Right lobe of liver (tissue), 6 donors: ENCODE measurements at regions not wholly inside any gene's neighbourhood (a gene's known extent, or its start where the extent isn't known, plus 50 kb on each side); places are given as distances from the start of the nearest gene placed in this dataset.

Experiments used
- ATAC-seq, 4 donors: fragments of 200-7000 bp; cut with Tn5 transposase; one replicate each; pipeline ENCODE4 v1.9.1; 2020; ENCODE audit warnings: mild to moderate bottlenecking in 4 of 4, moderate library complexity in 4 of 4
- DNase-seq, 3 donors: peaks; one replicate each; pipeline ENCODE4 v3.0.0-alpha.2; 2020
- H3K27ac ChIP-seq, 3 donors: fragments of 200-600 bp; one replicate each; pipeline ENCODE4 v1.8.0; 2022
- H3K27me3 ChIP-seq, 2 donors: fragments of 200-600 bp; one replicate each; pipeline ENCODE4 v1.8.0; 2022
- H3K36me3 ChIP-seq, 4 donors: fragments of 200-600 bp; sonication (generic) in 1 of 4; one replicate each; pipeline versions ENCODE4 v1.5.1 to v1.8.0; 2017 to 2022; ENCODE audit warnings: control low read depth in 1 of 4
- H3K4me1 ChIP-seq, 4 donors: fragments of 200-600 bp; sonication (generic) in 1 of 4; one replicate each; pipeline versions ENCODE4 v1.5.1 to v1.8.0; 2017 to 2022; ENCODE audit warnings: control low read depth in 1 of 4
- H3K4me3 ChIP-seq, 3 donors: fragments of 200-600 bp; one replicate each; pipeline ENCODE4 v1.8.0; 2022
- H3K9me3 ChIP-seq, 4 donors: fragments of 200-600 bp; sonication (generic) in 1 of 4; one replicate each; pipeline versions ENCODE4 v1.5.1 to v1.8.0; 2017 to 2022; ENCODE audit warnings: control low read depth in 1 of 4
- POLR2A ChIP-seq: fragments of 450-650 bp; IDR thresholded peaks from one replicate; pipeline ENCODE4 v1.6.1; 2017; ENCODE audit warnings: antibody characterized with exemption, mild to moderate bottlenecking
- WGBS: methylation state at CpG from one replicate; pipeline ENCODE4 v1.1.6; 2018; ENCODE audit warnings: low coverage, low lambda C conversion rate; ENCODE audit not compliant: insufficient coverage; ENCODE audit errors: missing lambda C conversion rate; 5-methylcytosine and 5-hydroxymethylcytosine counted together
- intact Hi-C, 2 donors: fragments of 100-400 bp; cut with DNase I; formaldehyde crosslinking; loops; one replicate each; pipeline versions ENCODE4 v1.11.2 to v1.14.1; 2022
- TF ChIP-seq, protein P1 (sequence below), 4 donors: fragments of 200-600 bp in 3 of 4; fragments of 450-650 bp in 1 of 4; IDR thresholded peaks; one replicate each; pipeline versions ENCODE4 v1.5.1 to v1.8.0; 2016 to 2022; ENCODE audit warnings: antibody characterized with exemption in 4 of 4, mild to moderate bottlenecking in 2 of 4
- donor health status: DM: no; HTN: yes; CAD: no.
- donor health status: DM: no; HTN: no; CAD: no.
- donor health status: DM: no; HTN: no; CAD: no.
- donor health status: DM: no; HTN: yes; CAD: no.
- donor health status: DM: no; HTN: yes; CAD: no.

DNA sequence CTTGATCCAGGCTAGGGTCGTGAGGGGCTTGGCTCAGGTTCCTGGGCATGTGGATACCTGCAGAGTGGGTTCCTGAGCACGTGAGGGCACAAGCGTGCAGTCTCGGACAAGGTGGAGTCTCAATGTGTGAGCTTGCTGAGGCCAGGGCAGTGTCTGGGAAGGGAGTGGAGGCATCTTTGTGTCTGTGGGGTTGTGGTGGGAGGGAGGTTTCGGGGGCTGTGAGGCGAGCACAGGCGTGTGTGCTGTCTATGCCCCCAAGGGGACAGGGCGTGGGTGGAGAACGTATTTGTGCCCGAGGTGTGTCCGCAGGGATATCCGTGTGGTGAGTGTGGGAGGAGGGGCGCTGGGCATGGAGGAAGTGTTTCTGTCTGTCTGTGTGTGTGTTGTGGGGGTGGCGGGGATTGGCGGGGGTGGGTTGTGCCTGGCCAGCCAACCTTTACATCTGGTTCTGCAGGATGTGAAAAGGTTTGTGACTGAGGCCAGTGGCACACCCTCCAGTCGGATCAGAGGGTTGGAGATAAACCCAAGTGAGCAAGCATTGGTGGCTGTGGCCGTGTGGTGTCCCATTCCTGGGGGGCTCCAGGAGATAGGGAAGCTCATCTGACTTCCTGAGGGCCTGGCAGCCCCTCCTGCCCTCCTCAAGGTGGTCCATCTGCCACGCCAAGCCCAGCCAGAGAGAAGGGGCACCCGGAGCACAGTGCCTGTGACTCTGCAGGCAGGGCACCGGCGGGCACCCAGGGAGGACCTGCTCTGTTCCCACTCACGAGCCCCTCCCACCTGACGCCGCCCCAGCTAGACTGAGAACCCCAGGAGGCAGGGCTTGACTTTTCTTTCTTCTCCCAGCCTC, 57.1 kb downstream of the ZFP36L2 start:
- Histone ChIP-seq H3K27ac (peak overlapping the region in 2 of 3 donors; percentile 38 to 51), H3K27me3 (no peaks in the 10 kb centered on the region), H3K4me3 (no peak overlapping the region), H3K4me1 (peaks cover 0 to 9% (median 0%) of the 10 kb centered on the region in 4 donors), H3K9me3 (no peaks in the 10 kb centered on the region), H3K36me3 (no peaks in the 10 kb centered on the region)
- ATAC-seq (peak; percentile 21 to 39 (median 30)), DNase-seq (peak in 1 of 3 donors; percentile 49)
- WGBS: 49% methylated on average over 11 of the region's 24 CpGs
- TF ChIP-seq, protein P1, sequence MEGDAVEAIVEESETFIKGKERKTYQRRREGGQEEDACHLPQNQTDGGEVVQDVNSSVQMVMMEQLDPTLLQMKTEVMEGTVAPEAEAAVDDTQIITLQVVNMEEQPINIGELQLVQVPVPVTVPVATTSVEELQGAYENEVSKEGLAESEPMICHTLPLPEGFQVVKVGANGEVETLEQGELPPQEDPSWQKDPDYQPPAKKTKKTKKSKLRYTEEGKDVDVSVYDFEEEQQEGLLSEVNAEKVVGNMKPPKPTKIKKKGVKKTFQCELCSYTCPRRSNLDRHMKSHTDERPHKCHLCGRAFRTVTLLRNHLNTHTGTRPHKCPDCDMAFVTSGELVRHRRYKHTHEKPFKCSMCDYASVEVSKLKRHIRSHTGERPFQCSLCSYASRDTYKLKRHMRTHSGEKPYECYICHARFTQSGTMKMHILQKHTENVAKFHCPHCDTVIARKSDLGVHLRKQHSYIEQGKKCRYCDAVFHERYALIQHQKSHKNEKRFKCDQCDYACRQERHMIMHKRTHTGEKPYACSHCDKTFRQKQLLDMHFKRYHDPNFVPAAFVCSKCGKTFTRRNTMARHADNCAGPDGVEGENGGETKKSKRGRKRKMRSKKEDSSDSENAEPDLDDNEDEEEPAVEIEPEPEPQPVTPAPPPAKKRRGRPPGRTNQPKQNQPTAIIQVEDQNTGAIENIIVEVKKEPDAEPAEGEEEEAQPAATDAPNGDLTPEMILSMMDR (IDR thresholded peaks at IDR 0.05): no peak
- no peak for TF ChIP-seq POLR2A
- intact Hi-C loops: loop anchor here in 1 of 2 donors (10.0 kb wide), 2 partner anchors 55 to 205 kb away; partner anchors contain the start of gene ZFP36L2

- DNase-seq (no peak), ATAC-seq (no peak)
- H3K27me3 ChIP-seq: no peaks in the 10 kb centered on the region
- peak overlapping the region in 1 of 3 donors; percentile 51 for H3K27ac ChIP-seq
- TF ChIP-seq, protein P1 (IDR thresholded peaks at IDR 0.05): no peak
- TF ChIP-seq POLR2A: no peak
- no CpG with 5 or more reads among the region's 1 CpG for WGBS
- H3K4me1 ChIP-seq: peaks cover 0 to 12% (median 3%) of the 10 kb centered on the region in 4 donors
- H3K4me3 ChIP-seq: no peak overlapping the region
- no peaks in the 10 kb centered on the region for H3K9me3 ChIP-seq
- intact Hi-C loops: loop anchor here in 1 of 2 donors (10.0 kb wide), 2 partner anchors 57 to 203 kb away; partner anchors contain the start of gene ZFP36L2
- H3K36me3 ChIP-seq: no peaks in the 10 kb centered on the region
These were observed 58.4 kb downstream of the ZFP36L2 start for GRCh38 chr2:43168016-43168369.

- no peak for DNase-seq
- no peaks in the 10 kb centered on the region for H3K27me3 ChIP-seq
- H3K4me1 ChIP-seq: peaks cover 0 to 35% (median 13%) of the 10 kb centered on the region in 4 donors
- no peak overlapping the region for H3K27ac ChIP-seq
- TF ChIP-seq, protein P1 (IDR thresholded peaks at IDR 0.05): no peak
- TF ChIP-seq POLR2A: no peak
- H3K9me3 ChIP-seq: no peaks in the 10 kb centered on the region
- no peak for ATAC-seq
- no peak overlapping the region for H3K4me3 ChIP-seq
- 65% methylated on average over 2 of the region's 9 CpGs for WGBS
- intact Hi-C loops: loop anchor here in 1 of 2 donors (10.0 kb wide), 2 partner anchors 59 to 201 kb away; partner anchors contain the start of gene ZFP36L2
- H3K36me3 ChIP-seq: no peaks in the 10 kb centered on the region
These were observed 60.9 kb downstream of the ZFP36L2 start for GRCh38 chr2:43165378-43166069.

DNA sequence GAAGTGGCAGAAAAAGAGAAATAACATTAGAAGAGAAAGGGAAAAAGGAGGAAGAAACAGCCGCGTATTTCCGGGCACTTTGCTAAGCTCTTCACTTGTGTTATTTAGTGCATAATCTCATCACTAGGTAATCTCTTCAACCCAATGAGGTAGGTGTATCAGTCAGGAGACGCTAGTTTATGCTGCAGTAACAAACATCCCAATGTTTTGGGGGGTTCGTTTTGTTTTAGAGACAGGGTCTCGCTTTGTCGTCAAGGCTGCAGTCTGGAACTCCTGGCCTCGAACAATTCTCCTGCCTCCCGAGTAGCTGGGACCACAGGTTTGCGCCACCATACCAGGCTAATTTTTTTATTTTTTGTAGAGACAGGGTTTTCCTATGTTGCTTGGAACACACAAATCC, 61.7 kb downstream of the ZFP36L2 start:
- Histone ChIP-seq H3K36me3 (no peaks in the 10 kb centered on the region), H3K4me1 (peaks cover 0 to 33% (median 16%) of the 10 kb centered on the region in 4 donors), H3K27me3 (no peaks in the 10 kb centered on the region), H3K27ac (no peak overlapping the region), H3K9me3 (no peaks in the 10 kb centered on the region), H3K4me3 (no peak overlapping the region)
- DNase-seq: no peak
- intact Hi-C loops: loop anchor here in 1 of 2 donors (10.0 kb wide), 2 partner anchors 60 to 200 kb away; partner anchors contain the start of gene ZFP36L2
- no peak for ATAC-seq
- 81% methylated on average over 9 of the region's 10 CpGs for WGBS
- TF ChIP-seq POLR2A: no peak
- TF ChIP-seq, protein P1 (IDR thresholded peaks at IDR 0.05): no peak
